GM19372 (cell line): ENCODE measurements at regions not wholly inside any gene's neighbourhood (a gene's known extent, or its start where the extent isn't known, plus 50 kb on each side); places are given as distances from the start of the nearest gene placed in this dataset.
"Not testable (repeated sequence)": the region's sequence is repeated elsewhere in the genome, so short reads cannot be mapped to it uniquely, and the experiment has no call there.

Experiments used
- ATAC-seq: cut with Tn5 transposase; IDR thresholded peaks from one replicate; pipeline ENCODE4 v1.9.1; 2021; ENCODE audit warnings: mild to moderate bottlenecking, low read depth, moderate library complexity; ENCODE audit not compliant: unreplicated experiment

GRCh38 chr2:39487398-39488250 lies 50.5 kb upstream of the MAP4K3 start:
- no peak for ATAC-seq

- ATAC-seq: no peak
Observed at GRCh38 chr2:39488450-39488849, 51.4 kb upstream of the MAP4K3 start.

- no peak for ATAC-seq
Observed at GRCh38 chr2:39490586-39490985, 53.5 kb upstream of the MAP4K3 start.

DNA sequence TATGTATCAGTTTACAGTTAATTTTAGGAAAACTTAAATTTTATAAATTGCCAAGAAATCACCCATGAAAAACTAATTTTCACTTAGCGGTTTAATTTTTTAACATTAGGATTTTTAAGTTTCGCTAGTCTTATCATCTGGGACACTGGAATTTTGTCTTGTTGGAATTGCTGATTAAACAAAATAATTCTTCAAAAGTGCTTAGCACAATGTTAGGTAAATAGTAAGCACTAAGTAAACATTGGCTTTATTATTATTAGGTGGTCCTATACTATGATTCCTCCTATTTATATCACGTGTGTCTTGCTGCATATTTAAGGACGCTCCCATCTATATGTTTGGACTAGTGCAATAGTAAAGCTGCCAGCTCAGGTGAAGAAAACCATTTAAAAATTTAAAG lies 54.6 kb upstream of the MAP4K3 start:
- ATAC-seq: no peak

- peak; percentile 97 for ATAC-seq
Observed at GRCh38 chr2:39492095-39492590, 55.1 kb upstream of the MAP4K3 start.

GRCh38 chr2:39492716-39493115 lies 55.6 kb upstream of the MAP4K3 start:
- no peak for ATAC-seq

- peak; percentile 30 for ATAC-seq
Observed at GRCh38 chr2:39494784-39495251, 57.7 kb upstream of the MAP4K3 start.

GRCh38 chr2:39497082-39497801 lies 60.2 kb upstream of the MAP4K3 start:
- no peak for ATAC-seq

DNA sequence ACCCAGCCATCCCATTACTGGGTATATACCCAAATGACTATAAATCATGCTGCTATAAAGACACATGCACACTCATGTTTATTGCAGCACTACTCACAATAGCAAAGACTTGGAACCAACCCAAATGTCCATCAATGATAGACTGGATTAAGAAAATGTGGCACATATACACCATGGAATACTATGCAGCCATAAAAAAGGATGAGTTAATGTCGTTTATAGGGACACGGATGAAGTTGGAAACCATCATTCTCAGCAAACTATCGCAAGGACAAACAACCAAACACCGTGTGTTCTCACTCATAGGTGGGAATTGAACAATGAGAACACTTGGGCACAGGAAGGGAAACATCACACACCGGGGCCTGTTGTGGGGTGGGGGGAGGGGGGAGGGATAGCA lies 61.1 kb upstream of the MAP4K3 start:
- not testable (repeated sequence) for ATAC-seq

- no peak for ATAC-seq
Observed at GRCh38 chr2:39498786-39499185, 61.7 kb upstream of the MAP4K3 start.

DNA sequence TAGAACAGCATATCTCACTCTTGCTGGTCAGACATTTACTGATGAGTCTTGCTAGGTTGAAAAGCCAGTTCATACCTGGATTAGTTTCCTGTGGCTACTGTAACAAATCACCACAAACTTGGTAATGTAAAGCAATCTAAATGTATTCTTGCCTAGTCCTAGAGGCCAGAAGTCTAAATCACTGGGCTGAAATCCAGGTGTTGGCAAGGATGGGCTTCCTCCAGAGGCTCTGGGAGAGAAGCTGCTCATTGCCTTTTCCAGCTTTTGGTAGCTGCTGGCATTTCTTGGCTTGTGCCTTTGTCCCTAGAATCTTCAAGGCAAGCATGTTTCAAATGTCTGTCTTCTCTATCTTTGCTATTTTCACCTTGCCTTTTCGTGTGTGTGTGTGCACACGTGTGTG lies 62.3 kb upstream of the MAP4K3 start:
- ATAC-seq: no peak

DNA sequence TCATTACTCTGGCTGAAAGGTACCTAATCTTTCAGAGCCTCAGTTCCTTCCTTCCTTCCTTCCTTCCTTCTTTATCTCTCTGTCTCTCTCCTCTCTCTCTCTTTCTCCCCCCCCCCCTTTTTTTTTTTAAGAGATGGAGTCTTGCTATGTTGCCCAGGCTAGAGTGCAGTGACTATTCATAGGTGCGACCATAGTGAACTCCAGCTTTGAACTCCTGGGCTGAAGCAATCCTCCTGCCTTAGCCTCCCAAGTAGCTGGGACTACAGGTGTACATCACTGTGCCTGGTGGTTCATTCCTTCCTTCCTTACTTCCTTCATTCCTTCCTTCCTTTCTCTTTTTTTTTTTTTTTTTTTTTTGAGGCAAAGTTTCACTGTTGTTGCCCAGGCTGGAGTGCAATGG lies 64.3 kb upstream of the MAP4K3 start:
- no peak for ATAC-seq

DNA sequence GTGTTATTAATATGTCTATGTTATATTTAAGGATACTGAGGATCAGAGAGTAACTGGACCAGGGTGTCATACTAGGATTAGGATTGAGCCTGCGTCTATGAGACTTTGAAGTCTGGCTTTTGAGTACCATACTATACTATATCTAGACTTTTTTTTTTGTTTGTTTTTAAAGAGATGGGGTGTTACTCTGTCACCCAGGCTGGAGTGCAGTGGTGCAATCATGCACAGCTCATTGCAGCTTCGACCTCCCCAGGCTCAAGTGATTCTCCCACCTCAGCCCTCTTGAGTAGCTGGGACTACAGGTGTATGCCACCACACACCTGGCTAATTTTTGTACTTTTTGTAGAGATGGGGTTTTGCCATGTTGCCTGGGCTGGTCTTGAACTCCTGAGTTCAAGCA lies 66.2 kb upstream of the MAP4K3 start:
- ATAC-seq: no peak

- no peak for ATAC-seq
Observed at GRCh38 chr2:39504790-39505335, 67.8 kb upstream of the MAP4K3 start.

DNA sequence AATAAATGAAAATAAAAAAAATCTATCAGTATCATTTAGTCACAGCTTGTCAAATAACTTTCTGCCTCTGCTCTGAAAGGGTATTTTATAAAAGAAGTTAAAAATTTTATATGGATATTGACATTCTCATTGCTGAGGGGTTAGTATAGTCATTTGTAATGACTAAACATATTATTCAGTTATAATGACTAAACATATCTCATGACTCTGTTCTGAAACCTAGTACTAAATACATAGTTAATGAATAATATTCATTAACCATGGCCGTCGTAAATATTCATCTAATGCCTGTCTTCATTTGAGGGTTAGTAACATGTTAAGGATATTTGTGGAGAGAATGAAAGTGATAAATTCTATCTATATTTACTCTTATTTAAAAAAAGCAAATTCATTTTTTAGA lies 69.1 kb upstream of the MAP4K3 start:
- ATAC-seq: peak; percentile 53

GRCh38 chr2:39508198-39508597 lies 71.1 kb upstream of the MAP4K3 start:
- no peak for ATAC-seq

- ATAC-seq: no peak
Observed at GRCh38 chr2:39510140-39510539, 73.1 kb upstream of the MAP4K3 start.

DNA sequence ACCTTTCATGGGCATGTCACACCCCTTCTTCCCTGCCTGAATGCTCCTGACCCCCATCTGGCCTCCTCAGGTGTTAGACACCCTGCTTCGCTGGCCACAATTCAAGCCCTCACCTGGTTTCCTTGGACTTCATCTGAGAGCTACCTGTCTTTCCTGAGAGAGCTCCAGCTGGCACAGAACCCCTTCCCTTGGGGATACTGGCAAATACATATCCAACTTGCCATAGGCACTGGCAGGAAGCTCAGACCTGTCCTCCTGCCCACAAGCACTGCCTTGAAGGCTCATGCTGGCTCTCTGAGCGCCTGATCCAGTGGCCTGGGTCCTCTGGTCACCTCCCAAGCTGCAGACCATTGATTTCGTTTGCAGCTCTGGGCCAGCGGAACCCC lies 74.1 kb upstream of the MAP4K3 start:
- ATAC-seq: no peak

- ATAC-seq: no peak
Observed at GRCh38 chr2:39511605-39512433, 74.7 kb upstream of the MAP4K3 start.

GRCh38 chr2:39512434-39512935 lies 75.4 kb upstream of the MAP4K3 start:
- ATAC-seq: no peak
